Esophagus muscularis mucosa (tissue), 3 donors: ENCODE measurements at regions not wholly inside any gene's neighbourhood (a gene's known extent, or its start where the extent isn't known, plus 50 kb on each side); places are given as distances from the start of the nearest gene placed in this dataset.

Experiments
- CTCF ChIP-seq, 3 experiments: fragments of 200-600 bp in 2 of 3; fragments of 450-650 bp in 1 of 3; sonication (generic) in 2 of 3; IDR thresholded peaks; one replicate each; pipeline ENCODE4 v1.5.1; 2017 to 2019; ENCODE audit warnings: antibody characterized with exemption in 3 of 3, mild to moderate bottlenecking in 2 of 3, moderate library complexity in 1 of 3
- POLR2A ChIP-seq: fragments of 450-650 bp; IDR thresholded peaks from one replicate; pipeline ENCODE4 v1.6.1; 2017; ENCODE audit warnings: antibody characterized with exemption, moderate library complexity, mild to moderate bottlenecking, low read depth

- no peak for TF ChIP-seq CTCF (IDR thresholded peaks at IDR 0.05)
- TF ChIP-seq POLR2A, result no peak
Measured at GRCh38 chr11:38524945-38525344, 1926.9 kb upstream of the RAG2 start.
